GM12873 (cell line): ENCODE measurements at regions not wholly inside any gene's neighbourhood (a gene's known extent, or its start where the extent isn't known, plus 50 kb on each side); places are given as distances from the start of the nearest gene placed in this dataset.

Experiments used
- TF ChIP-seq, protein P1 (sequence below): IDR thresholded peaks from 2 replicates; pipeline ENCODE4 v1.5.1; 2012; ENCODE audit warnings: low read depth, mild to moderate bottlenecking, moderate library complexity, low read length, control low read depth; ENCODE audit not compliant: insufficient read depth; ENCODE audit errors: missing control alignments

GRCh38 chr10:30540276-30540675 lies 89.3 kb downstream of the LYZL2 start:
- TF ChIP-seq, protein P1, sequence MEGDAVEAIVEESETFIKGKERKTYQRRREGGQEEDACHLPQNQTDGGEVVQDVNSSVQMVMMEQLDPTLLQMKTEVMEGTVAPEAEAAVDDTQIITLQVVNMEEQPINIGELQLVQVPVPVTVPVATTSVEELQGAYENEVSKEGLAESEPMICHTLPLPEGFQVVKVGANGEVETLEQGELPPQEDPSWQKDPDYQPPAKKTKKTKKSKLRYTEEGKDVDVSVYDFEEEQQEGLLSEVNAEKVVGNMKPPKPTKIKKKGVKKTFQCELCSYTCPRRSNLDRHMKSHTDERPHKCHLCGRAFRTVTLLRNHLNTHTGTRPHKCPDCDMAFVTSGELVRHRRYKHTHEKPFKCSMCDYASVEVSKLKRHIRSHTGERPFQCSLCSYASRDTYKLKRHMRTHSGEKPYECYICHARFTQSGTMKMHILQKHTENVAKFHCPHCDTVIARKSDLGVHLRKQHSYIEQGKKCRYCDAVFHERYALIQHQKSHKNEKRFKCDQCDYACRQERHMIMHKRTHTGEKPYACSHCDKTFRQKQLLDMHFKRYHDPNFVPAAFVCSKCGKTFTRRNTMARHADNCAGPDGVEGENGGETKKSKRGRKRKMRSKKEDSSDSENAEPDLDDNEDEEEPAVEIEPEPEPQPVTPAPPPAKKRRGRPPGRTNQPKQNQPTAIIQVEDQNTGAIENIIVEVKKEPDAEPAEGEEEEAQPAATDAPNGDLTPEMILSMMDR: no peak

- TF ChIP-seq, protein P1: no peak
Observed at GRCh38 chr10:30538086-30538485, 91.5 kb downstream of the LYZL2 start.

- TF ChIP-seq, protein P1: no peak
Observed at GRCh38 chr10:30537586-30537985, 92.0 kb downstream of the LYZL2 start.

- TF ChIP-seq, protein P1: no peak
Observed at GRCh38 chr10:30536578-30536977, 93.0 kb downstream of the LYZL2 start.

GRCh38 chr10:30535677-30536076 lies 93.9 kb downstream of the LYZL2 start:
- TF ChIP-seq, protein P1: no peak

DNA sequence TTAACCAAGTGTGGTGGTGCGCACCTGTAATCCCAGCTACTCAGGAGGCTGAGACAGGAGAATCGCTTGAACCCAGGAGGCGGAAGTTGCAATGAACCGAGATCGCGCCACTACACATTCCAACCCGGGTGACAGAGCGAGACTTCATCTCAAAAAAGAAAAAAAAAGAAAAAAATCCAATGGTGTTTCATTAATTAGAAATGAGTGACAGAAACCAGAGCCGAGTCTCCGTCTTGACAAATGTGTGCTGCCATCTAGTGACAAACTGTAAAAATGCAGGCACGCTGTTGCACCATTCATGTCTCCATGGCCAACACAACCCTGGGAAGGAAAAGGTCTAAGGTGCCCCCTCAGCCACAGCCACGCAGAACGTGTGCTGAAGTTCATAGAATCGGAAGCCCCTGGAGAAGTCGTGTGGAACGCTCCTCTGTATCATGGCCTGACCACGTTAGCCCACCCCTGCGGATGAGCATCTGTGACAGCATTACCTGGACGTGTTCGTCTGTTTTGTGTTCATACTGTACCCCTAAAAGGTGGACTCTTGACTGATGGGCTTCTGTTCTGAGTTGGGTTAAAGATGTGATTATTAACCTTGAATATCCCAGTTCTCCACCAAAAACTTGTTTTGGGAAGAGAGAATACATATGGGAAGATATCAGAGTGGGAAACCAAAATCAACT lies 94.9 kb downstream of the LYZL2 start:
- TF ChIP-seq, protein P1: peak; percentile 86

DNA sequence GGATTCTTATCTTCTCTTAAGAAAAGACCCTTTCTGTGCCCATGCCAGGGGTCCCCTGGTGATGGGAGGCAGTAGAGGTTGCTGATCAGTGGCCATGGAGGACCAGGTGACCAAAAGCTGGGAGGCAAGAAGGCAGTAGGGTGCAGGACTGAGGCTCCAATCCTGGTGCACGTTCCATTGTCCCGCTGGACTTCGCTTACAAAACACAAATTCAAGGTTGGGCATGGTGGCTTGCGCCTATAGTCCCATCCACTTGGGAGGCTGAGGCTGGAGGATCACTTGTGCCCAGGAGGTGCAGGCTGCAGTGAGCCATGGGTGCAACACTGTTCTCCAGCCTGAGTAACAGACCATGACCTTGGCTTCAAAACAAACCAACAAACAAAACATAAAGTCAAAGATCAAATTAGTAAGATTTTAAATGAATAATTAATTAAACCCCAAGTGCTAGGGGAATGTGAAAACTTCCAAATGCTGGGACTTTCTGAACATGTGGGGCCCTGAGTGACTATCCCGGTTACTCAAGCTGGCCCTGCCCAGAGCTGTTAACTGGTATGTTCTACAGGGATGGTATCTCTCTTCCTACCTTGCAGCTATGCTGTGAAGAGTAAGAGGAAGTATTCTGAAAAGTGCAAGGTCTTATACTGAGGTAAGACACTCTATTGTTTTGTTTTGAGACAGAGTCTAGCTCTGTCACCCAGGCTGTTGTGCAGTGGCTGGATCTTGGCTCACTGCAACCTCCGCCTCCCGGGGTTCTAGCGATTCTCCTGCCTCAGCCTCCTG lies 97.6 kb downstream of the LYZL2 start:
- TF ChIP-seq, protein P1: no peak
